ENCODE measurements at regions not wholly inside any gene's neighbourhood (a gene's known extent, or its start where the extent isn't known, plus 50 kb on each side); places are given as distances from the start of the nearest gene placed in this dataset.

DNA sequence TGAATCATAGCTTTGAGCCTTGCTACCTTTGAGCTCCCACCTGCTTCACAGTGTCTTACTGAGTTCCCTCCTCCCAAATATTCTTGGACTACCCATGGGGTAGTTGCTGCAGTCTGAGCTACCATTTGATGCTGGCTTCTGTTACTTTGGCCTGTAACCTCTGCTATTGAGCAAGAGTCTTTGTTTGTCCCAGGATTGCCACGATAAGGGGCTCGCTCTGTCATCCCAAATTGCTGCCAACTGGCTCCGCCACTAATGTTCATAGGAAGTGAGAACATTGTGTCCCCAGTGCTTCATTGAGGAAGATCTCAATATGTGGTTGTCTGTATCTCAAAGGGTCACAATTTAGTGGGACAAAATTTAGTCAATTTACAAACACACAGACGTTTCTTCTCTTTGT is 103.8 kb downstream of the TRIM43 start:
- no peak for TF ChIP-seq EZH2 (IDR thresholded peaks at IDR 0.05; ENCODE audit: borderline replicate concordance, low read length)
- TF ChIP-seq, protein P1, sequence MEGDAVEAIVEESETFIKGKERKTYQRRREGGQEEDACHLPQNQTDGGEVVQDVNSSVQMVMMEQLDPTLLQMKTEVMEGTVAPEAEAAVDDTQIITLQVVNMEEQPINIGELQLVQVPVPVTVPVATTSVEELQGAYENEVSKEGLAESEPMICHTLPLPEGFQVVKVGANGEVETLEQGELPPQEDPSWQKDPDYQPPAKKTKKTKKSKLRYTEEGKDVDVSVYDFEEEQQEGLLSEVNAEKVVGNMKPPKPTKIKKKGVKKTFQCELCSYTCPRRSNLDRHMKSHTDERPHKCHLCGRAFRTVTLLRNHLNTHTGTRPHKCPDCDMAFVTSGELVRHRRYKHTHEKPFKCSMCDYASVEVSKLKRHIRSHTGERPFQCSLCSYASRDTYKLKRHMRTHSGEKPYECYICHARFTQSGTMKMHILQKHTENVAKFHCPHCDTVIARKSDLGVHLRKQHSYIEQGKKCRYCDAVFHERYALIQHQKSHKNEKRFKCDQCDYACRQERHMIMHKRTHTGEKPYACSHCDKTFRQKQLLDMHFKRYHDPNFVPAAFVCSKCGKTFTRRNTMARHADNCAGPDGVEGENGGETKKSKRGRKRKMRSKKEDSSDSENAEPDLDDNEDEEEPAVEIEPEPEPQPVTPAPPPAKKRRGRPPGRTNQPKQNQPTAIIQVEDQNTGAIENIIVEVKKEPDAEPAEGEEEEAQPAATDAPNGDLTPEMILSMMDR (conservative IDR thresholded peaks at IDR 0.05 in 1 of 2, IDR thresholded peaks at IDR 0.05 in 1 of 2; ENCODE audit: extremely low read depth in 1 of 2, insufficient read depth in 1 of 2, low read depth in 1 of 2, low read length in 2 of 2): no peak
